HL-60 (cell line): ENCODE measurements at regions not wholly inside any gene's neighbourhood (a gene's known extent, or its start where the extent isn't known, plus 50 kb on each side); places are given as distances from the start of the nearest gene placed in this dataset.
"Not testable (repeated sequence)": the region's sequence is repeated elsewhere in the genome, so short reads cannot be mapped to it uniquely, and the experiment has no call there.

Experiments used
- DNase-seq, 2 experiments: peaks; one replicate each; pipeline ENCODE4 v3.0.0-alpha.2; 2010 to 2020; ENCODE audit warnings: low read depth in 1 of 2, low spot score in 1 of 2
- H3K27ac ChIP-seq: fragments of 250-450 bp; sonication (Bioruptor Pico); replicated peaks from 2 replicates; pipeline ENCODE4 v1.5.1; 2020; ENCODE audit warnings: mild to moderate bottlenecking, moderate library complexity
- H3K27me3 ChIP-seq: fragments of 250-450 bp; sonication (Bioruptor Pico); 2 replicates; pipeline ENCODE4 v1.5.1; 2021; ENCODE audit warnings: mild to moderate bottlenecking, moderate library complexity; ENCODE audit not compliant: insufficient read depth, poor library complexity, severe bottlenecking
- H3K4me3 ChIP-seq: replicated peaks from 2 replicates; pipeline ENCODE4 v1.5.1; 2011; ENCODE audit warnings: mild to moderate bottlenecking, control low read depth, low read length; ENCODE audit not compliant: insufficient read depth
- CTCF ChIP-seq: IDR thresholded peaks from one replicate; pipeline ENCODE4 v1.5.1; 2011; ENCODE audit warnings: low read length, control low read depth, inconsistent platforms; ENCODE audit not compliant: insufficient read depth
- GABPA ChIP-seq: IDR thresholded peaks from 2 replicates; pipeline ENCODE4 v1.6.1; 2012; ENCODE audit warnings: low read depth
- POLR2AphosphoS5 ChIP-seq: IDR thresholded peaks from 2 replicates; pipeline ENCODE4 v1.6.1; 2012; ENCODE audit warnings: low read depth
- REST ChIP-seq: IDR thresholded peaks from 2 replicates; pipeline ENCODE4 v1.6.1; 2012; ENCODE audit warnings: low read depth; ENCODE audit not compliant: insufficient replicate concordance
- SPI1 ChIP-seq: IDR thresholded peaks from 2 replicates; pipeline ENCODE4 v1.6.1; 2012; ENCODE audit warnings: low read depth, mild to moderate bottlenecking, borderline replicate concordance

- DNase-seq: no peak
- Histone ChIP-seq H3K27ac (no peak overlapping the region), H3K4me3 (no peak overlapping the region), H3K27me3 (no peaks in the 10 kb centered on the region)
- TF ChIP-seq CTCF: no peak
- TF ChIP-seq REST: no peak
- TF ChIP-seq SPI1: no peak
- TF ChIP-seq POLR2AphosphoS5: no peak
- no peak for TF ChIP-seq GABPA
These were observed 132.1 kb upstream of the SERPINE2 start for GRCh38 chr2:224171226-224171625.

- TF ChIP-seq SPI1 (no peak), CTCF (no peak)
- no peak for DNase-seq
- no peaks in the 10 kb centered on the region for H3K27me3 ChIP-seq
- no peak overlapping the region for H3K4me3 ChIP-seq
- no peak overlapping the region for H3K27ac ChIP-seq
These were observed 130.8 kb upstream of the SERPINE2 start for GRCh38 chr2:224169847-224170246.

GRCh38 chr2:224167781-224168180 lies 128.7 kb upstream of the SERPINE2 start:
- H3K4me3 ChIP-seq, DNase-seq, H3K27ac ChIP-seq, H3K27me3 ChIP-seq: not testable (repeated sequence)

- H3K27ac ChIP-seq: no peak overlapping the region
- no peak for TF ChIP-seq POLR2AphosphoS5
- no peak for TF ChIP-seq CTCF
- TF ChIP-seq GABPA: no peak
- TF ChIP-seq REST: no peak
- TF ChIP-seq SPI1: no peak
These were observed 127.6 kb upstream of the SERPINE2 start for GRCh38 chr2:224166654-224167053.

More at GRCh38 chr2:224166654-224167053, 127.6 kb upstream of the SERPINE2 start:
- no peak overlapping the region for H3K4me3 ChIP-seq
- no peak for DNase-seq
- no peaks in the 10 kb centered on the region for H3K27me3 ChIP-seq
